ENCODE measurements at regions not wholly inside any gene's neighbourhood (a gene's known extent, or its start where the extent isn't known, plus 50 kb on each side); places are given as distances from the start of the nearest gene placed in this dataset.

DNA sequence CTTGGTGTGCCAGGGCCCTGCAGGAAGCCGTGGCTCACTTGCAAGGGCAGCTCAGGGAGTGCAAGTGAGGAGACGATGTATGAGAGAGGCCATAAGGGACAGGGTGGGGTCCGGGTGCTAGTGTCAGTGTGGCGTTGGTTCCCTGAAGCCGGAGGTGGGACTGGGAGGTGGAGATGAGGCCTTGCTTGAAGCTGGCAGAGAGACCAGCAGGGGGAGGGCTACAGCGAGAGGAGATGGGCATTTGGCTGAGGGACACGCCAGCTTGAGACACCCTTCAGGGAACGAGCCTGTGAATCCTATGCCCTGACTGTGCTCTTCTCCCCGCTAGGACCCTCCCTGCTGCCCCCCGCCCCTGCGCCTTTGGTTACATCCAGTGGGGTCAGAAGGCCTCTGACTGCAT lies 529.1 kb downstream of the TCERG1L start:
- H3K9ac ChIP-seq (ENCODE audit: low read length): no peak overlapping the region
- no peak overlapping the region for H3K4me2 ChIP-seq (ENCODE audit: low read length)
- no peaks in the 10 kb centered on the region for H3K9me3 ChIP-seq (ENCODE audit: low read length)
- ChIA-PET CTCF (no interaction called here), POLR2A (ENCODE audit: unreplicated experiment) (no interaction called here)
- H3K79me2 ChIP-seq (ENCODE audit: low read length): no peaks in the 10 kb centered on the region
- no peak overlapping the region for H3K4me3 ChIP-seq (ENCODE audit: low read length)
- H3K9me2 ChIP-seq (replicated peaks; ENCODE audit: low read length): no peaks in the 10 kb centered on the region
- no peaks in the 10 kb centered on the region for H4K20me1 ChIP-seq (ENCODE audit: low read length)
- no peak for ATAC-seq
- H3K27ac ChIP-seq (ENCODE audit: low read length): no peak overlapping the region
- H3K4me1 ChIP-seq (ENCODE audit: insufficient read depth, low read length): no peaks in the 10 kb centered on the region
- H2AFZ ChIP-seq (ENCODE audit: low read length): no peak overlapping the region
- no peak for TF ChIP-seq EZH2 (IDR thresholded peaks at IDR 0.05; ENCODE audit: low read length, unreplicated experiment)
- no peak for TF ChIP-seq EZH2phosphoT487 (IDR thresholded peaks at IDR 0.05; ENCODE audit: borderline replicate concordance, low read length)
- TF ChIP-seq, protein P1, sequence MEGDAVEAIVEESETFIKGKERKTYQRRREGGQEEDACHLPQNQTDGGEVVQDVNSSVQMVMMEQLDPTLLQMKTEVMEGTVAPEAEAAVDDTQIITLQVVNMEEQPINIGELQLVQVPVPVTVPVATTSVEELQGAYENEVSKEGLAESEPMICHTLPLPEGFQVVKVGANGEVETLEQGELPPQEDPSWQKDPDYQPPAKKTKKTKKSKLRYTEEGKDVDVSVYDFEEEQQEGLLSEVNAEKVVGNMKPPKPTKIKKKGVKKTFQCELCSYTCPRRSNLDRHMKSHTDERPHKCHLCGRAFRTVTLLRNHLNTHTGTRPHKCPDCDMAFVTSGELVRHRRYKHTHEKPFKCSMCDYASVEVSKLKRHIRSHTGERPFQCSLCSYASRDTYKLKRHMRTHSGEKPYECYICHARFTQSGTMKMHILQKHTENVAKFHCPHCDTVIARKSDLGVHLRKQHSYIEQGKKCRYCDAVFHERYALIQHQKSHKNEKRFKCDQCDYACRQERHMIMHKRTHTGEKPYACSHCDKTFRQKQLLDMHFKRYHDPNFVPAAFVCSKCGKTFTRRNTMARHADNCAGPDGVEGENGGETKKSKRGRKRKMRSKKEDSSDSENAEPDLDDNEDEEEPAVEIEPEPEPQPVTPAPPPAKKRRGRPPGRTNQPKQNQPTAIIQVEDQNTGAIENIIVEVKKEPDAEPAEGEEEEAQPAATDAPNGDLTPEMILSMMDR (conservative IDR thresholded peaks at IDR 0.05; ENCODE audit: low read depth, low read length): no peak
- intact Hi-C loops (cut with micrococcal nuclease): no loop called here
- H3F3A ChIP-seq (ENCODE audit: low read length, unreplicated experiment): no peaks in the 10 kb centered on the region
- no TSS peak for BruUV-seq (replicated peaks)
- H3K36me3 ChIP-seq (ENCODE audit: low read depth, low read length): no peaks in the 10 kb centered on the region
- no peak for DNase-seq
- no peaks in the 10 kb centered on the region for H3K27me3 ChIP-seq (ENCODE audit: low read length)

DNA sequence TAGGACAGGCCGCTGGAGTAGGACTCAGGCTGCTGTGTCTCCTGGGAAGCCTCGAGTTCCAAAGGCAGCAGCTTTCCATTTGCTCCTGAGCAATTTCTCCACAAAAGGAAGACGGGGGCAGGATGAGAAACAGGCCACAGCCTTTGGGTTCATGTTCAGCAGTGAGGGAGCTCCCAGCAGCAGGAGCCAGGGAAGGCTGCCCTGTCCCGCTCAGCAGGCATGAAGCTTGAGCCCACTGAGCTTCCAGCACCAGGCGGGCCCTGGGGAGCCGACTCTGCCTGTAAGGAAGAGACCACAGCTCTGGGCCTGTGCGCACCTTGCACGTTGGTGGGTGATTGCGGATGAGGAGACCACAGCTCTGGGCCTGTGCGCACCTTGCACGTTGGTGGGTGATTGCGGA lies 527.2 kb downstream of the TCERG1L start:
- H3F3A ChIP-seq (ENCODE audit: low read length, unreplicated experiment): no peaks in the 10 kb centered on the region
- H3K4me3 ChIP-seq (ENCODE audit: low read length): no peak overlapping the region
- CTCF ChIA-PET: no interaction called here
- no peaks in the 10 kb centered on the region for H3K27me3 ChIP-seq (ENCODE audit: low read length)
- POLR2A ChIA-PET (ENCODE audit: unreplicated experiment): no interaction called here
- no peak overlapping the region for H3K4me2 ChIP-seq (ENCODE audit: low read length)
- no peaks in the 10 kb centered on the region for H3K9me2 ChIP-seq (replicated peaks; ENCODE audit: low read length)
- H3K4me1 ChIP-seq (ENCODE audit: insufficient read depth, low read length): no peaks in the 10 kb centered on the region
- DNase-seq (no peak), ATAC-seq (no peak)
- H4K20me1 ChIP-seq (ENCODE audit: low read length): no peaks in the 10 kb centered on the region
- no peaks in the 10 kb centered on the region for H3K9me3 ChIP-seq (ENCODE audit: low read length)
- intact Hi-C loops (cut with micrococcal nuclease): no loop called here
- H3K9ac ChIP-seq (ENCODE audit: low read length): no peak overlapping the region
- TF ChIP-seq EZH2phosphoT487 (IDR thresholded peaks at IDR 0.05; ENCODE audit: borderline replicate concordance, low read length): no peak
- TF ChIP-seq, protein P1 (conservative IDR thresholded peaks at IDR 0.05; ENCODE audit: low read depth, low read length): no peak
- TF ChIP-seq EZH2 (IDR thresholded peaks at IDR 0.05; ENCODE audit: low read length, unreplicated experiment): no peak
- no peaks in the 10 kb centered on the region for H3K36me3 ChIP-seq (ENCODE audit: low read depth, low read length)
- H3K27ac ChIP-seq (ENCODE audit: low read length): no peak overlapping the region
- H3K79me2 ChIP-seq (ENCODE audit: low read length): no peaks in the 10 kb centered on the region
- no peak overlapping the region for H2AFZ ChIP-seq (ENCODE audit: low read length)
- BruUV-seq (replicated peaks): no TSS peak

DNA sequence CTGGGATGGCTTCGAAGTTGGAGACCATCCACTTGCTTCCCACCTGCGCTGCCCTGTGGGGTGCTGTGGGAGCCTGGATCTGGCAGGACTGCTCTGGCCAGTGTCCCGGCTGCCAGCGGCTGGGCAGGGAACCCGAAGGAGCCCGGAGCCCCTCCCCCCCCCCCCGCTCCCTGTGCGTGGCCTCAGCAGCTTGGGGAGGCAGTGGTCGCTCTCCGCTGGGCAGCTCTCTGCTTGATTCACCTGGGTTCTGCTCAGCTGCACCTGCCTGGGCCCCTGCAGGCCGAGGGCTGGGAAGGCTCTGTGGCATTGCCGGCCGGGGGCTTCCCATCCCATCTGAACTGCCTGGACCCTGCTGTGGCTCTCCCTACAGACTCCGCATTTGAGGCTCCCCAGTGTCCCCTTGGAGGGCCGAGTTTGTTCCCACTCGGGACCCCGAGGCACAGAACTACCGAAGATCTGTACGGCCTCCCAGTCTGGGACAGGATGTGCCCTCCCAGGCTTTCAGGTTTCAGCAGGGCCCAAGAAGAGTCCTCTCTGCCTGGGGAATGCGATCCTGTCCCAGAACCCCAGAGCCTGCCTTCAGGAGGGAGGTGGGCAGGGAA lies 525.1 kb downstream of the TCERG1L start:
- no peaks in the 10 kb centered on the region for H4K20me1 ChIP-seq (ENCODE audit: low read length)
- BruUV-seq (replicated peaks): no TSS peak
- no peak overlapping the region for H3K4me3 ChIP-seq (ENCODE audit: low read length)
- no peaks in the 10 kb centered on the region for H3K9me3 ChIP-seq (ENCODE audit: low read length)
- H3K36me3 ChIP-seq (ENCODE audit: low read depth, low read length): no peaks in the 10 kb centered on the region
- TF ChIP-seq, protein P1 (conservative IDR thresholded peaks at IDR 0.05; ENCODE audit: low read depth, low read length): no peak
- no peak for TF ChIP-seq EZH2 (IDR thresholded peaks at IDR 0.05; ENCODE audit: low read length, unreplicated experiment)
- TF ChIP-seq EZH2phosphoT487 (IDR thresholded peaks at IDR 0.05; ENCODE audit: borderline replicate concordance, low read length): no peak
- H3K9me2 ChIP-seq (replicated peaks; ENCODE audit: low read length): no peaks in the 10 kb centered on the region
- no peak overlapping the region for H3K9ac ChIP-seq (ENCODE audit: low read length)
- no peaks in the 10 kb centered on the region for H3K4me1 ChIP-seq (ENCODE audit: insufficient read depth, low read length)
- intact Hi-C loops (cut with micrococcal nuclease): no loop called here
- no peak for DNase-seq
- no peak overlapping the region for H2AFZ ChIP-seq (ENCODE audit: low read length)
- no peak overlapping the region for H3K27ac ChIP-seq (ENCODE audit: low read length)
- no peak for ATAC-seq
- CTCF ChIA-PET: no interaction called here
- POLR2A ChIA-PET (ENCODE audit: unreplicated experiment): no interaction called here
- H3K4me2 ChIP-seq (ENCODE audit: low read length): no peak overlapping the region
- H3K27me3 ChIP-seq (ENCODE audit: low read length): no peaks in the 10 kb centered on the region
- H3K79me2 ChIP-seq (ENCODE audit: low read length): no peaks in the 10 kb centered on the region
- no peaks in the 10 kb centered on the region for H3F3A ChIP-seq (ENCODE audit: low read length, unreplicated experiment)
